ENCODE measurements at regions not wholly inside any gene's neighbourhood (a gene's known extent, or its start where the extent isn't known, plus 50 kb on each side); places are given as distances from the start of the nearest gene placed in this dataset.
A peak's percentile ranks its signal among the peaks of the same experiment; 100 is the strongest.

GRCh38 chr4:114263233-114263632 is 283.8 kb upstream of the ARSJ start:
- H3K36me3 ChIP-seq (ENCODE audit: control insufficient read depth, insufficient read depth, low read length) = no peaks in the 10 kb centered on the region
- no peaks in the 10 kb centered on the region for H4K20me1 ChIP-seq (ENCODE audit: control insufficient read depth, extremely low read depth, insufficient read depth, low read length)
- no peak overlapping the region for H2AFZ ChIP-seq (ENCODE audit: low read length)
- no peaks in the 10 kb centered on the region for H3K27me3 ChIP-seq (ENCODE audit: control insufficient read depth, insufficient read depth, low read length)
- H3K4me2 ChIP-seq (ENCODE audit: extremely low read depth, insufficient read depth, low read length) = peak overlapping the region; percentile 36
- TF ChIP-seq CTCF (conservative IDR thresholded peaks at IDR 0.05 in 1 of 2, IDR thresholded peaks at IDR 0.05 in 1 of 2; ENCODE audit: low read depth in 1 of 2, low read length in 2 of 2) = no peak
- no peak for TF ChIP-seq EZH2 (IDR thresholded peaks at IDR 0.05; ENCODE audit: low read length, missing control alignments)
- H3K4me3 ChIP-seq (replicated peaks in 1 of 4; ENCODE audit: control extremely low read depth in 1 of 4, insufficient read depth in 1 of 4, low read depth in 3 of 4, low read length in 4 of 4) = no peak overlapping the region
- no peaks in the 10 kb centered on the region for H3K9me3 ChIP-seq (ENCODE audit: control insufficient read depth, insufficient read depth, low read depth, low read length)
- no peaks in the 10 kb centered on the region for H3K4me1 ChIP-seq (ENCODE audit: control insufficient read depth, extremely low read depth, insufficient read depth, low read length)
- H3K9ac ChIP-seq (ENCODE audit: insufficient read depth, low read length) = no peak overlapping the region
- no peak overlapping the region for H3K27ac ChIP-seq (ENCODE audit: insufficient read depth, low read length)
- H3K79me2 ChIP-seq (ENCODE audit: control insufficient read depth, insufficient read depth, low read length) = no peaks in the 10 kb centered on the region
- peak; percentile 50 to 73 for DNase-seq (ENCODE audit: low read depth in 2 of 2)

- no peaks in the 10 kb centered on the region for H3K27me3 ChIP-seq (ENCODE audit: control insufficient read depth, insufficient read depth, low read length)
- H3K4me2 ChIP-seq (ENCODE audit: extremely low read depth, insufficient read depth, low read length) = no peak overlapping the region
- no peak overlapping the region for H2AFZ ChIP-seq (ENCODE audit: low read length)
- H3K9ac ChIP-seq (ENCODE audit: insufficient read depth, low read length) = no peak overlapping the region
- H3K36me3 ChIP-seq (ENCODE audit: control insufficient read depth, insufficient read depth, low read length) = no peaks in the 10 kb centered on the region
- H3K4me1 ChIP-seq (ENCODE audit: control insufficient read depth, extremely low read depth, insufficient read depth, low read length) = no peaks in the 10 kb centered on the region
- no peaks in the 10 kb centered on the region for H3K79me2 ChIP-seq (ENCODE audit: control insufficient read depth, insufficient read depth, low read length)
- no peaks in the 10 kb centered on the region for H4K20me1 ChIP-seq (ENCODE audit: control insufficient read depth, extremely low read depth, insufficient read depth, low read length)
- no peak for TF ChIP-seq CTCF (conservative IDR thresholded peaks at IDR 0.05 in 1 of 2, IDR thresholded peaks at IDR 0.05 in 1 of 2; ENCODE audit: low read depth in 1 of 2, low read length in 2 of 2)
- no peak for TF ChIP-seq EZH2 (IDR thresholded peaks at IDR 0.05; ENCODE audit: low read length, missing control alignments)
- H3K27ac ChIP-seq (ENCODE audit: insufficient read depth, low read length) = no peak overlapping the region
- H3K4me3 ChIP-seq (replicated peaks in 1 of 4; ENCODE audit: control extremely low read depth in 1 of 4, insufficient read depth in 1 of 4, low read depth in 3 of 4, low read length in 4 of 4) = no peak overlapping the region
- DNase-seq (ENCODE audit: low read depth in 2 of 2) = no peak
- H3K9me3 ChIP-seq (ENCODE audit: control insufficient read depth, insufficient read depth, low read depth, low read length) = no peaks in the 10 kb centered on the region
These were observed 285.0 kb upstream of the ARSJ start for GRCh38 chr4:114264452-114264851.

GRCh38 chr4:114264877-114265291 is 285.4 kb upstream of the ARSJ start:
- no peaks in the 10 kb centered on the region for H3K4me1 ChIP-seq (ENCODE audit: control insufficient read depth, extremely low read depth, insufficient read depth, low read length)
- no peaks in the 10 kb centered on the region for H3K79me2 ChIP-seq (ENCODE audit: control insufficient read depth, insufficient read depth, low read length)
- no peak overlapping the region for H3K4me2 ChIP-seq (ENCODE audit: extremely low read depth, insufficient read depth, low read length)
- no peaks in the 10 kb centered on the region for H3K27me3 ChIP-seq (ENCODE audit: control insufficient read depth, insufficient read depth, low read length)
- H4K20me1 ChIP-seq (ENCODE audit: control insufficient read depth, extremely low read depth, insufficient read depth, low read length) = no peaks in the 10 kb centered on the region
- H2AFZ ChIP-seq (ENCODE audit: low read length) = no peak overlapping the region
- no peak overlapping the region for H3K27ac ChIP-seq (ENCODE audit: insufficient read depth, low read length)
- H3K9ac ChIP-seq (ENCODE audit: insufficient read depth, low read length) = no peak overlapping the region
- H3K4me3 ChIP-seq (replicated peaks in 1 of 4; ENCODE audit: control extremely low read depth in 1 of 4, insufficient read depth in 1 of 4, low read depth in 3 of 4, low read length in 4 of 4) = no peak overlapping the region
- H3K36me3 ChIP-seq (ENCODE audit: control insufficient read depth, insufficient read depth, low read length) = no peaks in the 10 kb centered on the region
- TF ChIP-seq EZH2 (IDR thresholded peaks at IDR 0.05; ENCODE audit: low read length, missing control alignments) (no peak), CTCF (conservative IDR thresholded peaks at IDR 0.05 in 1 of 2, IDR thresholded peaks at IDR 0.05 in 1 of 2; ENCODE audit: low read depth in 1 of 2, low read length in 2 of 2) (no peak)
- no peaks in the 10 kb centered on the region for H3K9me3 ChIP-seq (ENCODE audit: control insufficient read depth, insufficient read depth, low read depth, low read length)
- peak; percentile 39 to 71 for DNase-seq (ENCODE audit: low read depth in 2 of 2)

Data from fibroblast of lung (primary cell).